ENCODE measurements at regions not wholly inside any gene's neighbourhood (a gene's known extent, or its start where the extent isn't known, plus 50 kb on each side); places are given as distances from the start of the nearest gene placed in this dataset.

- TF ChIP-seq POLR2A (IDR thresholded peaks at IDR 0.05): no peak
- TF ChIP-seq CTCF (IDR thresholded peaks at IDR 0.05): no peak
Observed at GRCh38 chr20:55678126-55678525, 327.2 kb downstream of the CBLN4 start.
